H9 (cell line): ENCODE measurements at regions not wholly inside any gene's neighbourhood (a gene's known extent, or its start where the extent isn't known, plus 50 kb on each side); places are given as distances from the start of the nearest gene placed in this dataset.

ENCODE experiments used
- DNase-seq: peaks from one replicate; pipeline ENCODE4 v3.0.0-alpha.2; 2017
- H2AFZ ChIP-seq: one replicate; pipeline ENCODE4 v1.6.1; 2013; ENCODE audit warnings: mild to moderate bottlenecking, low read length, control low read depth, moderate library complexity
- H2AK5ac ChIP-seq: 2 replicates; pipeline ENCODE4 v1.6.1; 2013; ENCODE audit warnings: low read length, control low read depth, mixed read lengths; ENCODE audit not compliant: insufficient read length
- H2BK120ac ChIP-seq: one replicate; pipeline ENCODE4 v1.6.1; 2013; ENCODE audit warnings: low read depth, mild to moderate bottlenecking, low read length, control low read depth, inconsistent platforms; ENCODE audit not compliant: poor library complexity, severe bottlenecking
- H2BK12ac ChIP-seq: 2 replicates; pipeline ENCODE4 v1.6.1; 2013; ENCODE audit warnings: low read length, control low read depth, mixed read lengths, low read depth; ENCODE audit not compliant: insufficient read length
- H2BK15ac ChIP-seq: 2 replicates; pipeline ENCODE4 v1.6.1; 2013; ENCODE audit warnings: low read depth, low read length, control low read depth
- H2BK20ac ChIP-seq: one replicate; pipeline ENCODE4 v1.6.1; 2013; ENCODE audit warnings: low read depth, mild to moderate bottlenecking, low read length, control low read depth, inconsistent platforms; ENCODE audit not compliant: poor library complexity, severe bottlenecking
- H2BK5ac ChIP-seq: 2 replicates; pipeline ENCODE4 v1.6.1; 2013; ENCODE audit warnings: low read length, control low read depth, mixed read lengths; ENCODE audit not compliant: insufficient read length
- H3K14ac ChIP-seq: 2 replicates; pipeline ENCODE4 v1.6.1; 2013; ENCODE audit warnings: low read length, control low read depth; ENCODE audit not compliant: insufficient read depth
- H3K18ac ChIP-seq: 2 replicates; pipeline ENCODE4 v1.6.1; 2013; ENCODE audit warnings: low read depth, mild to moderate bottlenecking, mixed read lengths, low read length, control low read depth; ENCODE audit not compliant: insufficient read length
- H3K23ac ChIP-seq: 2 replicates; pipeline ENCODE4 v1.6.1; 2013; ENCODE audit warnings: low read length, control low read depth, mixed read lengths, low read depth; ENCODE audit not compliant: insufficient read length
- H3K23me2 ChIP-seq: 2 replicates; pipeline ENCODE4 v1.6.1; 2013; ENCODE audit warnings: low read depth, mild to moderate bottlenecking, mixed read lengths, low read length, control low read depth; ENCODE audit not compliant: insufficient read length, poor library complexity, severe bottlenecking
- H3K27ac ChIP-seq: 2 replicates; pipeline ENCODE4 v1.5.1; 2013; ENCODE audit warnings: low read length, control low read depth, mixed read lengths, low read depth; ENCODE audit not compliant: insufficient read length
- H3K27me3 ChIP-seq: 2 replicates; pipeline ENCODE4 v1.6.1; 2013; ENCODE audit warnings: low read length, control low read depth, inconsistent platforms; ENCODE audit not compliant: insufficient read depth
- H3K4ac ChIP-seq: 2 replicates; pipeline ENCODE4 v1.6.1; 2013; ENCODE audit warnings: low read depth, mild to moderate bottlenecking, control low read depth, inconsistent platforms, low read length, moderate library complexity
- H3K4me1 ChIP-seq: 2 replicates; pipeline ENCODE4 v1.6.1; 2013; ENCODE audit warnings: low read length, control low read depth, inconsistent platforms; ENCODE audit not compliant: insufficient read depth
- H3K4me2 ChIP-seq: 2 replicates; pipeline ENCODE4 v1.6.1; 2013; ENCODE audit warnings: low read length, control low read depth, mixed read lengths; ENCODE audit not compliant: insufficient read length, insufficient read depth
- H3K56ac ChIP-seq: 2 replicates; pipeline ENCODE4 v1.6.1; 2013; ENCODE audit warnings: low read depth, mild to moderate bottlenecking, mixed read lengths, low read length, control low read depth; ENCODE audit not compliant: insufficient read length
- H3K79me1 ChIP-seq: 2 replicates; pipeline ENCODE4 v1.6.1; 2013; ENCODE audit warnings: low read depth, mild to moderate bottlenecking, moderate library complexity, low read length, control low read depth, inconsistent platforms; ENCODE audit not compliant: insufficient read depth, poor library complexity, severe bottlenecking
- H3K79me2 ChIP-seq: 2 replicates; pipeline ENCODE4 v1.6.1; 2013; ENCODE audit warnings: low read length, control low read depth, inconsistent platforms; ENCODE audit not compliant: insufficient read depth
- H3K9ac ChIP-seq: 2 replicates; pipeline ENCODE4 v1.6.1; 2013; ENCODE audit warnings: low read length, control low read depth, mixed read lengths; ENCODE audit not compliant: insufficient read length; ENCODE audit errors: extremely low read depth
- H3K9me3 ChIP-seq: one replicate; pipeline ENCODE4 v1.6.1; 2013; ENCODE audit warnings: low read depth, low read length, inconsistent platforms; ENCODE audit not compliant: control insufficient read depth
- H3T11ph ChIP-seq: one replicate; pipeline ENCODE4 v1.6.1; 2013; ENCODE audit warnings: mild to moderate bottlenecking, low read length, control low read depth, inconsistent platforms
- H4K20me1 ChIP-seq: one replicate; pipeline ENCODE4 v1.6.1; 2013; ENCODE audit not compliant: control insufficient read depth, insufficient read length, insufficient read depth
- H4K5ac ChIP-seq: 2 replicates; pipeline ENCODE4 v1.6.1; 2013; ENCODE audit warnings: low read depth, mild to moderate bottlenecking, mixed read lengths, low read length, control low read depth; ENCODE audit not compliant: insufficient read length
- H4K8ac ChIP-seq: replicated peaks from 2 replicates; pipeline ENCODE4 v1.6.1; 2013; ENCODE audit warnings: low read length, control low read depth, mixed read lengths, low read depth; ENCODE audit not compliant: insufficient read length
- H4K91ac ChIP-seq: 2 replicates; pipeline ENCODE4 v1.6.1; 2013; ENCODE audit warnings: low read depth, mild to moderate bottlenecking, moderate library complexity, mixed read lengths, low read length, control low read depth; ENCODE audit not compliant: insufficient read length
- H3K27ac Mint-ChIP-seq, 3 experiments: 2 replicates in 2 of 3; 3 replicates in 1 of 3; pipeline ENCODE4 v1.8.0; 2020 to 2021; ENCODE audit warnings: mixed read lengths in 3 of 3, mild to moderate bottlenecking in 1 of 3, moderate library complexity in 1 of 3
- H3K27me3 Mint-ChIP-seq: 2 replicates; pipeline ENCODE4 v1.8.0; 2021; ENCODE audit warnings: low read depth, mild to moderate bottlenecking, moderate library complexity, mixed read lengths
- H3K36me3 Mint-ChIP-seq, 3 experiments: 2 replicates in 2 of 3; 3 replicates in 1 of 3; pipeline ENCODE4 v1.8.0; 2020 to 2021; ENCODE audit warnings: low read depth in 3 of 3, mixed read lengths in 3 of 3; ENCODE audit not compliant: insufficient read depth in 1 of 3
- H3K4me1 Mint-ChIP-seq, 2 experiments: 2 replicates each; pipeline ENCODE4 v1.8.0; 2020; ENCODE audit warnings: mixed read lengths in 2 of 2
- H3K4me3 Mint-ChIP-seq, 2 experiments: 2 replicates in 1 of 2; 3 replicates in 1 of 2; pipeline ENCODE4 v1.8.0; 2020 to 2021; ENCODE audit warnings: mild to moderate bottlenecking in 2 of 2, mixed read lengths in 2 of 2, moderate library complexity in 1 of 2
- H3K9me3 Mint-ChIP-seq, 2 experiments: 2 replicates in 1 of 2; 3 replicates in 1 of 2; pipeline ENCODE4 v1.8.0; 2020; ENCODE audit warnings: mild to moderate bottlenecking in 2 of 2, mixed read lengths in 2 of 2, moderate library complexity in 1 of 2
- WGBS: extraction: QIAGEN DNeasy Blood & Tissue Kit; methylation state at CpG from one replicate; pipeline ENCODE4 v1.1.7; 2013; ENCODE audit warnings: missing lambda C conversion rate, low lambda C conversion rate, mixed read lengths; ENCODE audit not compliant: insufficient read length; ENCODE audit errors: extremely low coverage; 5-methylcytosine and 5-hydroxymethylcytosine counted together
- TF ChIP-seq, protein P1 (sequence below): fragments of 200-600 bp; sonication (generic); conservative IDR thresholded peaks from 3 replicates; pipeline ENCODE4 v1.8.0; 2021; ENCODE audit warnings: antibody characterized with exemption, mild to moderate bottlenecking

DNA sequence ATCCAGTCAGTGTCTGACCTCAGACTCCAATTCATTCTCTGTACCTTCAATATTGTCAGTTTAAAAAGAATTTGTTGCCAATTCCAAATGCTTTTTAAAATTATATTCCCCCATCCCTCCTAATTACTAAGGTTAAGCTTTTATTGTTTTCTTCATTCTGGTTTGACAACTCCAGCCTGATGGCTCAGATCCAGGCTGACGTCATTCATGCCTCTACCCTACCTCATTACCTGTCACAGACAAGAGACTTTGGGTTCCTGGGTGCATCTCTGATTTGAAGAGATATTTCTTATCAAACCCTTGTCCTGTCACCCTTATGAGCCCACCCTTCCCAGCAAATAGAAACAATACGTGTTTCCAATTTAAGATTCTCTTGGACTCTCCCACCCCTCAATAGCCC, 300.2 kb upstream of the CLNK start:
- H3K4me1 Mint-ChIP-seq, result peaks cover 32 to 38% of the 10 kb centered on the region in 2 experiments
- H2BK5ac ChIP-seq, result no peak overlapping the region
- no peak overlapping the region for H3K56ac ChIP-seq
- no peaks in the 10 kb centered on the region for H4K20me1 ChIP-seq
- no peak overlapping the region for H2BK120ac ChIP-seq
- H2BK12ac ChIP-seq, result no peak overlapping the region
- no peak overlapping the region for H3K27ac Mint-ChIP-seq
- TF ChIP-seq, protein P1, sequence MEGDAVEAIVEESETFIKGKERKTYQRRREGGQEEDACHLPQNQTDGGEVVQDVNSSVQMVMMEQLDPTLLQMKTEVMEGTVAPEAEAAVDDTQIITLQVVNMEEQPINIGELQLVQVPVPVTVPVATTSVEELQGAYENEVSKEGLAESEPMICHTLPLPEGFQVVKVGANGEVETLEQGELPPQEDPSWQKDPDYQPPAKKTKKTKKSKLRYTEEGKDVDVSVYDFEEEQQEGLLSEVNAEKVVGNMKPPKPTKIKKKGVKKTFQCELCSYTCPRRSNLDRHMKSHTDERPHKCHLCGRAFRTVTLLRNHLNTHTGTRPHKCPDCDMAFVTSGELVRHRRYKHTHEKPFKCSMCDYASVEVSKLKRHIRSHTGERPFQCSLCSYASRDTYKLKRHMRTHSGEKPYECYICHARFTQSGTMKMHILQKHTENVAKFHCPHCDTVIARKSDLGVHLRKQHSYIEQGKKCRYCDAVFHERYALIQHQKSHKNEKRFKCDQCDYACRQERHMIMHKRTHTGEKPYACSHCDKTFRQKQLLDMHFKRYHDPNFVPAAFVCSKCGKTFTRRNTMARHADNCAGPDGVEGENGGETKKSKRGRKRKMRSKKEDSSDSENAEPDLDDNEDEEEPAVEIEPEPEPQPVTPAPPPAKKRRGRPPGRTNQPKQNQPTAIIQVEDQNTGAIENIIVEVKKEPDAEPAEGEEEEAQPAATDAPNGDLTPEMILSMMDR, result no peak
- H3K4ac ChIP-seq, result no peak overlapping the region
- no peak overlapping the region for H4K8ac ChIP-seq
- no peaks in the 10 kb centered on the region for H3K79me1 ChIP-seq
- H3K27ac ChIP-seq, result no peak overlapping the region
- H3K36me3 Mint-ChIP-seq, result no peaks in the 10 kb centered on the region; a peak in 1 of 7 replicates
- no peak overlapping the region for H2BK15ac ChIP-seq
- H3K4me2 ChIP-seq, result no peak overlapping the region
- no peaks in the 10 kb centered on the region for H3K79me2 ChIP-seq
- H3K23me2 ChIP-seq, result no peaks in the 10 kb centered on the region
- no peak overlapping the region for H3K23ac ChIP-seq
- no peak overlapping the region for H3K9ac ChIP-seq
- WGBS, result no CpG with 5 or more reads among the region's 2 CpGs
- no peak overlapping the region for H2BK20ac ChIP-seq
- H3K9me3 Mint-ChIP-seq, result no peaks in the 10 kb centered on the region
- no peak overlapping the region for H4K5ac ChIP-seq
- no peaks in the 10 kb centered on the region; the same call in 1 of the 2 replicates for H3K27me3 ChIP-seq
- H2AFZ ChIP-seq, result no peak overlapping the region
- no peak overlapping the region for H3K4me3 Mint-ChIP-seq
- H4K91ac ChIP-seq, result no peak overlapping the region
- H3T11ph ChIP-seq, result no peak overlapping the region
- H3K18ac ChIP-seq, result no peak overlapping the region
- no peak overlapping the region for H2AK5ac ChIP-seq
- H3K9me3 ChIP-seq, result no peaks in the 10 kb centered on the region
- H3K4me1 ChIP-seq, result peaks cover 13% of the 10 kb centered on the region; the same call in 1 of the 2 replicates
- no peak for DNase-seq
- no peak overlapping the region for H3K14ac ChIP-seq
- H3K27me3 Mint-ChIP-seq, result peaks cover 29% of the 10 kb centered on the region
